SK-N-SH treated with all-trans-retinoic acid at 6 μM for 48 hours (cell line): ENCODE measurements at regions not wholly inside any gene's neighbourhood (a gene's known extent, or its start where the extent isn't known, plus 50 kb on each side); places are given as distances from the start of the nearest gene placed in this dataset.

Experiments
- PATZ1 ChIP-seq: fragments of 250-450 bp; sonication (Bioruptor Pico); IDR thresholded peaks from 2 replicates; pipeline ENCODE4 v1.8.0; 2020; ENCODE audit warnings: mild to moderate bottlenecking, moderate library complexity, borderline replicate concordance
- TOX ChIP-seq: fragments of 250-450 bp; sonication (Bioruptor Pico); IDR thresholded peaks from 2 replicates; pipeline ENCODE4 v1.8.0; 2021; ENCODE audit warnings: mild to moderate bottlenecking, moderate library complexity, borderline replicate concordance
- ZC3H10 ChIP-seq: fragments of 250-450 bp; sonication (Bioruptor Pico); IDR thresholded peaks from 2 replicates; pipeline ENCODE4 v1.5.1; 2021; ENCODE audit warnings: mild to moderate bottlenecking, moderate library complexity

DNA sequence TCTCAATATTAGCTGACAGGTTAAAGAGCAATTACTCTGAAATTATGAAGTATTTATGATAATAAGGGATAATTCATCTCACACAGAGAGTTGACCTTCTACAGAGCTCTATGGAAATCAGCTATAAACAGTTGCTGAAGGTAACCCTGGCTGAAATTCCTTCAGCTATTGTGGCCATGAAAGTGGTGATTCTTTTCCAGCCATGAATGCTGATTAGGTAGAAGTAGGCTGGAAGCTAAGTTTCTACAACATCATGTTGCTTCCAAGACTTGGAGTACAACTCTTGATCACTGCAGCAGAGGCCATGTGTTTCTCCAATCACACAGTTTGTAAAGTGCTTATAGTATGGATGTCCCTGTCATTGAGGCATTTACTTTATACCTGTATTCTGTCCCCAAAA, 2128.9 kb downstream of the MRPL39 start:
- no peak for TF ChIP-seq TOX
- TF ChIP-seq PATZ1 (CRISPR knock-in tag): no peak
- no peak for TF ChIP-seq ZC3H10
